ENCODE measurements at regions not wholly inside any gene's neighbourhood (a gene's known extent, or its start where the extent isn't known, plus 50 kb on each side); places are given as distances from the start of the nearest gene placed in this dataset.
"Not testable (repeated sequence)": the region's sequence is repeated elsewhere in the genome, so short reads cannot be mapped to it uniquely, and the experiment has no call there.

GRCh38 chr19:32067685-32068084 lies 277.7 kb upstream of the ZNF507 start:
- no peak for DNase-seq (ENCODE audit: low read depth in 3 of 3, low spot score in 1 of 3)

- DNase-seq (ENCODE audit: low read depth in 3 of 3, low spot score in 1 of 3): no peak
Observed at GRCh38 chr19:32068793-32069192, 276.6 kb upstream of the ZNF507 start.

GRCh38 chr19:32070101-32070500 lies 275.3 kb upstream of the ZNF507 start:
- DNase-seq (ENCODE audit: low read depth in 3 of 3, low spot score in 1 of 3): no peak

- no peak for DNase-seq (ENCODE audit: low read depth in 3 of 3, low spot score in 1 of 3)
Observed at GRCh38 chr19:32082028-32082427, 263.4 kb upstream of the ZNF507 start.

GRCh38 chr19:32084756-32085363 lies 260.6 kb upstream of the ZNF507 start:
- DNase-seq (ENCODE audit: low read depth in 3 of 3, low spot score in 1 of 3): not testable (repeated sequence)

GRCh38 chr19:32091241-32091640 lies 254.2 kb upstream of the ZNF507 start:
- no peak for DNase-seq (ENCODE audit: low read depth in 3 of 3, low spot score in 1 of 3)

- no peak for DNase-seq (ENCODE audit: low read depth in 3 of 3, low spot score in 1 of 3)
Observed at GRCh38 chr19:32097011-32097410, 248.4 kb upstream of the ZNF507 start.

- no peak for DNase-seq (ENCODE audit: low read depth in 3 of 3, low spot score in 1 of 3)
Observed at GRCh38 chr19:32097620-32098019, 247.8 kb upstream of the ZNF507 start.

- no peak for DNase-seq (ENCODE audit: low read depth in 3 of 3, low spot score in 1 of 3)
Observed at GRCh38 chr19:32098968-32099367, 246.4 kb upstream of the ZNF507 start.

- no peak for DNase-seq (ENCODE audit: low read depth in 3 of 3, low spot score in 1 of 3)
Observed at GRCh38 chr19:32101206-32101605, 244.2 kb upstream of the ZNF507 start.

- DNase-seq (ENCODE audit: low read depth in 3 of 3, low spot score in 1 of 3): no peak
Observed at GRCh38 chr19:32103541-32103940, 241.9 kb upstream of the ZNF507 start.

GRCh38 chr19:32104153-32104849 lies 241.1 kb upstream of the ZNF507 start:
- no peak for DNase-seq (ENCODE audit: low read depth in 3 of 3, low spot score in 1 of 3)

GRCh38 chr19:32104850-32105235 lies 240.6 kb upstream of the ZNF507 start:
- DNase-seq (ENCODE audit: low read depth in 3 of 3, low spot score in 1 of 3): no peak

GRCh38 chr19:32105527-32106310 lies 239.7 kb upstream of the ZNF507 start:
- DNase-seq (ENCODE audit: low read depth in 3 of 3, low spot score in 1 of 3): no peak

GRCh38 chr19:32122258-32122657 lies 223.2 kb upstream of the ZNF507 start:
- DNase-seq (ENCODE audit: low read depth in 3 of 3, low spot score in 1 of 3): no peak

GRCh38 chr19:32123355-32123940 lies 222.0 kb upstream of the ZNF507 start:
- DNase-seq (ENCODE audit: low read depth in 3 of 3, low spot score in 1 of 3): no peak

- DNase-seq (ENCODE audit: low read depth in 3 of 3, low spot score in 1 of 3): no peak
Observed at GRCh38 chr19:32124585-32124984, 220.8 kb upstream of the ZNF507 start.

GRCh38 chr19:32129141-32129540 lies 216.3 kb upstream of the ZNF507 start:
- no peak for DNase-seq (ENCODE audit: low read depth in 3 of 3, low spot score in 1 of 3)

GRCh38 chr19:32130332-32130731 lies 215.1 kb upstream of the ZNF507 start:
- no peak for DNase-seq (ENCODE audit: low read depth in 3 of 3, low spot score in 1 of 3)

GRCh38 chr19:32131005-32131404 lies 214.4 kb upstream of the ZNF507 start:
- no peak for DNase-seq (ENCODE audit: low read depth in 3 of 3, low spot score in 1 of 3)

GRCh38 chr19:32138416-32138815 lies 207.0 kb upstream of the ZNF507 start:
- no peak for DNase-seq (ENCODE audit: low read depth in 3 of 3, low spot score in 1 of 3)
